RWPE1 (cell line): ENCODE measurements at regions not wholly inside any gene's neighbourhood (a gene's known extent, or its start where the extent isn't known, plus 50 kb on each side); places are given as distances from the start of the nearest gene placed in this dataset.

ENCODE experiments used
- CTCF ChIA-PET: fragments of 350-600 bp; sonication (Branson Sonifier 250); formaldehyde crosslinking; extraction: SDS; loops from one replicate; lab custom pipeline; 2021; lab: Yijun Ruan, JAX
- POLR2A ChIA-PET: fragments of 400-600 bp; formaldehyde crosslinking; extraction: SDS; loops from one replicate; lab custom pipeline; 2020; ENCODE audit warnings: antibody characterized with exemption; ENCODE audit not compliant: low non-redundant PET; lab: Yijun Ruan, JAX
- DNase-seq: peaks from one replicate; pipeline ENCODE4 v3.0.0; 2012; ENCODE audit warnings: low spot score
- H3K27ac ChIP-seq: fragments of 450-650 bp; 2 replicates; pipeline ENCODE4 v1.5.1; 2017
- TF ChIP-seq, protein P1 (sequence below): fragments of 450-650 bp; conservative IDR thresholded peaks from 2 replicates; pipeline ENCODE4 v1.5.1; 2017; ENCODE audit warnings: low read depth, mild to moderate bottlenecking

DNA sequence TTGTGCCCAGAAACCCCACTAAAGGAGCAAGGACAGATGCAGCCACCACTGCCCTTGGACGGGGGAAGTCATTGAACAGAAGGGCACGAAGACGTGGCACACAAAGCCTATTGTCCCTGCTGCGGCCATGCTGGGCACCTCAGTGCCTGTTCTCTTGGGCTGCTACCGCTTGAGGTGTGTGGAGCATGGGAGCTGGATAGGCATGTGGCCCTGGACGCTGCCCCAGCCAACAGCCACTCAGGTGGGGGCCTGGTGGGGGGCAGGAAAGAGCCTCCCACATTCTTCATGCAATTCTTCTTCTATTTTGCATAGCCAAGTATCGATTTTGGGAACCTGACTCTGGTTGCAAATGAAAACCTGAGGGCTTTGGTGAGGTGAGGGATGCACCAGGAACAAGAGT lies 337.2 kb downstream of the RPS6KC1 start:
- ChIA-PET CTCF (interaction anchor here (1.0 kb wide), 1 partner anchor 10 kb away, joined by 3 read pairs; no protein-coding TSS in a partner anchor), POLR2A (no interaction called here)
- TF ChIP-seq, protein P1, sequence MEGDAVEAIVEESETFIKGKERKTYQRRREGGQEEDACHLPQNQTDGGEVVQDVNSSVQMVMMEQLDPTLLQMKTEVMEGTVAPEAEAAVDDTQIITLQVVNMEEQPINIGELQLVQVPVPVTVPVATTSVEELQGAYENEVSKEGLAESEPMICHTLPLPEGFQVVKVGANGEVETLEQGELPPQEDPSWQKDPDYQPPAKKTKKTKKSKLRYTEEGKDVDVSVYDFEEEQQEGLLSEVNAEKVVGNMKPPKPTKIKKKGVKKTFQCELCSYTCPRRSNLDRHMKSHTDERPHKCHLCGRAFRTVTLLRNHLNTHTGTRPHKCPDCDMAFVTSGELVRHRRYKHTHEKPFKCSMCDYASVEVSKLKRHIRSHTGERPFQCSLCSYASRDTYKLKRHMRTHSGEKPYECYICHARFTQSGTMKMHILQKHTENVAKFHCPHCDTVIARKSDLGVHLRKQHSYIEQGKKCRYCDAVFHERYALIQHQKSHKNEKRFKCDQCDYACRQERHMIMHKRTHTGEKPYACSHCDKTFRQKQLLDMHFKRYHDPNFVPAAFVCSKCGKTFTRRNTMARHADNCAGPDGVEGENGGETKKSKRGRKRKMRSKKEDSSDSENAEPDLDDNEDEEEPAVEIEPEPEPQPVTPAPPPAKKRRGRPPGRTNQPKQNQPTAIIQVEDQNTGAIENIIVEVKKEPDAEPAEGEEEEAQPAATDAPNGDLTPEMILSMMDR = no peak
- no peak overlapping the region for H3K27ac ChIP-seq
- DNase-seq = no peak

DNA sequence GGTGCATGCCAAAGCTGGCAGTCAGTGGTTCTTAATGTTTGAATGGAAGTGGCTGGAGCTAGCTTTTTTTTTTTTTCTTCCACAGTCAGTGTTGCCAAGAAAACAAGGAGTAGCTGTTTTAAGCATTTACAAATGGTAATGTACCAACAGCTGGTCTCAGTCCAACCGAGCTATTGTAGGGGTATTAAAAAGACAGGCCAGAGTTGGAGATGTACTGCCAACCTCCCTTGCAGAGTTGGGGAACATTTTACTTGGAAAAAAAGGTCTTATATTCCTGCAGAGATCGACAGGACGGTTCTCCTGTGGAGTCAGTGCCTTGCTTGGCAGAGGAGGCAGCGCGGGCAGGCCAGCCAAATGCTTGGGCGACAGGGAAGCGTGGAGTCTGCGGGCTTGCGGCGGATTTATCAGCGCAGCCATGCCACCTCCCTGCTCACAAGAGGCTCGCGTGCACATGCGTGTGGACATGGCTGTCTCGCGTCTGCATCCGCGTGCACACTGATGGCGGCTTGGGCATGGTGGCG lies 338.1 kb downstream of the RPS6KC1 start:
- CTCF ChIA-PET = interaction anchor here (1.0 kb wide), 1 partner anchor 9 kb away, joined by 3 read pairs; no protein-coding TSS in a partner anchor
- TF ChIP-seq, protein P1 = no peak
- no peak for DNase-seq
- POLR2A ChIA-PET = no interaction called here
- no peak overlapping the region for H3K27ac ChIP-seq

DNA sequence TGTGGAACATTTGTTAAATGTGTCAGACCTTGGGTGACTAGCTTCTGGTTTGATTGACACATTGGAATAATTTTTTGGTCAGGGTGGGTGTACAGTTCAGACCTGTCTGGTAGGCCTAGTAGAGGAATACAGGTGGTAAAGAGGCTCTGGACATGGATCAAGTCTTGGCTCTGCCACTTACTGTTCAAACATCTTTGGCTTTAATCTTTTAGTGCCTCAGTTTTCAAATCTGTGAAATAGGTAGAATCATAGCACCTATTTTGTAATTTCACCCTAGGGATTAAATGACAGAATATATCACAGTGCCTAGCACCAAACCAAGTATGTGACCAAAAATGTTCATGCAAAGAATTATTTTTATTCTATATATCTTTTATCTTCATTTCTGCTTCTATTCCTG lies 340.4 kb downstream of the RPS6KC1 start:
- CTCF ChIA-PET = no interaction called here
- POLR2A ChIA-PET = no interaction called here
- no peak for DNase-seq
- H3K27ac ChIP-seq = no peak overlapping the region
- TF ChIP-seq, protein P1 = no peak

DNA sequence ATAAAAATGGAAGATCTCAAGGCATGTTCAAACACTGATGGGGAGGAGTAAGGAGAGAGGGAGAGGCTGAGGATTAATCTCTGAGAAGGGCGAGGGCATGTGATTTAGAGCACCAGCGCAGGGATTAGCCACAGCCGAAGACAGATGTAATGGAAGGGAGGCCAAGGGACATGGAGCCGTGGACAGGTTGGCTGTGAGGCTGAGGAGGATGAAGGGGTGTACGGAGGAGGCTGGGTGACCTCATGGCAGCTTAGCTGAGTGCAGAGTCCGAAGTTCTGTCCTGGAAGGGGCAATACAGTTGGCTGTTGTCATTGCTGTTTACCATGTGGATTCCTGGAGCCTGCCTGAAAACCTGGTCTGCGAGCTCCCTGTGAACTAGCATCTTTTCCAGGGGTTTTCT lies 342.8 kb downstream of the RPS6KC1 start:
- no peak overlapping the region for H3K27ac ChIP-seq
- DNase-seq = no peak
- POLR2A ChIA-PET = no interaction called here
- TF ChIP-seq, protein P1 = no peak
- CTCF ChIA-PET = no interaction called here

DNA sequence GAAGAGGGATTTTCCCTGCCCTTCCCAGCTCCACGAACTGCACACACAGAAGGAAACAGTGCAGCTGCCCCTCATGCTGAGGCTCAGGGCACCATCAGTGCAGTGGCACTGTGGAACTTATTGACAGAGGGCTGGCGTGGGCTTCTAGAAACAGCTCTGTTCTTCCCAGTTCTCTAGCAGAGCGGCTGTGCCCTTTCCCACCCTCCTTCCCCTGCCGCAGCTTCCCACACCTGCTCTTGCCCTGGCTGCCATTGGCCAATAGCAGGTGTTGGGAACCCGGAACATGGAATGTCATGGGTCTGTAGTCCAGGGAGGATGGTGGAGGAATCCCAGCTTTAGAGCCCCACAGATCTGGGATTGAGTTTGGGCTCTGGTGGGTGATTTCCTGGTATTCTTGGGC lies 343.8 kb downstream of the RPS6KC1 start:
- TF ChIP-seq, protein P1 = no peak
- CTCF ChIA-PET = no interaction called here
- H3K27ac ChIP-seq = no peak overlapping the region
- DNase-seq = no peak
- POLR2A ChIA-PET = no interaction called here

DNA sequence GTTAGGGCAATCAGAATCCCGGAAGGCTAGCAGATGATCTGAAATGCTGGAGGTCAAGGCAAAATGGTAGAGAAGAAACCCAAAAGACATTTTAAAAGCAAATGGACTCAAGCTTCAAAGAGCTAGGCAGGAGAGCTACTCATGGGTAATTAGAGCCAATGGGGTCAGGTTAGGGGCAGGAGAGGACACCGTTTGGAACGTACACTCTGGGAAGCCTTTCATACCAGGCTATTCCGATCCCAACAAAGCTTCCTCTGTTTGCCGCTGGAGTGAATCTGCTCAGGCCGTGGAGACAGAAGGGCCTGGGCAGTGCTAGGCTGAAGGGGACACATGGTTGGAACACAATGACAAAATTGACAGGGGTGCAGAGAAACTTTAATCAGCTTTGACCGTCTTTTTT lies 346.6 kb downstream of the RPS6KC1 start:
- TF ChIP-seq, protein P1 = no peak
- no peak for DNase-seq
- ChIA-PET CTCF (interaction anchor here (1.1 kb wide), 1 partner anchor 9 kb away, joined by 3 read pairs; no protein-coding TSS in a partner anchor), POLR2A (no interaction called here)
- H3K27ac ChIP-seq = no peak overlapping the region
